ENCODE measurements at regions not wholly inside any gene's neighbourhood (a gene's known extent, or its start where the extent isn't known, plus 50 kb on each side); places are given as distances from the start of the nearest gene placed in this dataset.

DNA sequence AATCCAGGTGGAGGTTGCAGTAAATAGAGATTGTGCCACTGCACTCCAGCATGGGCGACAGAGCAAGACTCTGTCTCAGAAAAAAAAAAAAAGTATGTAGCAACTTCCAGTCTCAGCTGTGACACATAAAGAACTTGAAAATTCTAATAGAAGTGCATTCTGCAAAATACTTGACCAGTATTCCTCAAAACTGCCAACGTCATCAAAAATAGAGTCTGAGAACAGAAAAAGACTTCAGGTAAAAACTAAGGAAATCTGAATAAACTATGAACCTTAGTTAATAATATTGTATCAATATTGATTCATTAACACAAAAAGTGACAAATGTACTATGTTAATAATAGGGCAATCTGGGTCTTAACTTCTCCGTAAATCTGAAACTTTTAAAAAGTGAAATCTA lies 76.7 kb upstream of the WDR75 start:
- DNase-seq (ENCODE audit: low read depth in 1 of 2, low spot score in 1 of 2) = no peak

DNA sequence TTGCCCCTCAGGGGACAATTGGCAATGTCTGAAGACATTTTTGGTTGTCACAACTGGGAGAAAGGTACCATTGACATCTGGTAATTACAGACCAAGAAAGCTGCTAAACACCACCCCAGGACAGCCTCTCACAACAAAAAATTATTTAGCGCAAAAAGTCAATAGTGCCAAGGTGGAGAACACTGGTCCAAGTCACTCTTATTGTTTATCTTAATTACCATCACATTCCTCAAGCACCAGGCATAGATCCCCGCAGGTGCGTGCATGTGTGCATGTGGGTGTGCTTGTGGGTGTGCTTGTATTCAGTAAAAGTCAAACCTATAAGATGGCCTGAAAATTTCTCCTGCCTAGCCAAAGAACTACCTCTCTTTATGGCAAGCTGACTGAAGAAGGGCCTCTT lies 74.9 kb upstream of the WDR75 start:
- DNase-seq (ENCODE audit: low read depth in 1 of 2, low spot score in 1 of 2) = no peak

DNA sequence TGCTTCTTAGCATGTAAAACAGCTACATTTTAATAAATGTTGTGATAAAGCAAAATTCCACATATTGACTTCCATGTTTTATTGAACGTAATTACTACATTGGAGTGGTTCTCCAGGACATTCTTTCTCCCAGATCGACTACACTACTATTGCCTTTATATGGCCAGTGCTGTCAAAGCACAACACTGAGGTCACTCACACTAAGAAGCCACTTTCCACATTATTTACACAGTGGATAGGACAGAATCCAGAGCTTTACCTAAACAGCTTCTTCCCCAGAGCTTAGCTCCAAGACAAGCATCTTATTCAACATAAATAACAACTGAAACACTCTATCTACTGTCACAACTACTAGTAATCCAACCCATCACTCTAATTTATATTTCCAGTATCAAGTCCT lies 73.9 kb upstream of the WDR75 start:
- no peak for DNase-seq (ENCODE audit: low read depth in 1 of 2, low spot score in 1 of 2)

GRCh38 chr2:189369566-189369965 lies 71.7 kb upstream of the WDR75 start:
- no peak for DNase-seq (ENCODE audit: low read depth in 1 of 2, low spot score in 1 of 2)

- DNase-seq (ENCODE audit: low read depth in 1 of 2, low spot score in 1 of 2) = no peak
These were observed 70.6 kb upstream of the WDR75 start for GRCh38 chr2:189370719-189371118.

DNA sequence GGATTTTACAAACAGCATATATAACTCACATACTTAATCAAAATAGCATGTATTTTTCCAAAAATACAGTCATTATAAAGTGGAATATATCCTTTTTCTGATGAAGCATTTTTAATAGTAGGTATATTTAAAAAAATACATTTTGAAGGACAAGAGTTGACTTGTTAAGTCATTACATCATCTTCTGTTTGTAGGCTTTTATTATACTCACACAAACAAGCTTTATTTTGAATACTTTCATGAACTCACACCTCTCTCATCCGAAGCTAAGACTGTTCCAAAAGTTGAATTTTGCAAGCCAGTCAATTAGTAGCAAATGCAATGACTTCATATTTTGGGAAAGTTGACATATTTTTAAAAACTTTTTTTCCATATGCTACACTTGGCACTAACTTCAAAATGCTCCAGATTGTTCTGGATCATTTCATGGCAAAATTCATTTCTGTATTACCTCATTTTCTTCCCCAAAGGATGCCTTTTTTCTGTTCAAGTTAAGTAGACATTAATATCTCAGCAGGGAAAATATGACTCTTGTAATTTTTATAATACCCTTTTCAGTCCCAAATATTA lies 68.5 kb upstream of the WDR75 start:
- DNase-seq (ENCODE audit: low read depth in 1 of 2, low spot score in 1 of 2) = no peak

- DNase-seq (ENCODE audit: low read depth in 1 of 2, low spot score in 1 of 2) = no peak
These were observed 66.8 kb upstream of the WDR75 start for GRCh38 chr2:189374481-189374880.

DNA sequence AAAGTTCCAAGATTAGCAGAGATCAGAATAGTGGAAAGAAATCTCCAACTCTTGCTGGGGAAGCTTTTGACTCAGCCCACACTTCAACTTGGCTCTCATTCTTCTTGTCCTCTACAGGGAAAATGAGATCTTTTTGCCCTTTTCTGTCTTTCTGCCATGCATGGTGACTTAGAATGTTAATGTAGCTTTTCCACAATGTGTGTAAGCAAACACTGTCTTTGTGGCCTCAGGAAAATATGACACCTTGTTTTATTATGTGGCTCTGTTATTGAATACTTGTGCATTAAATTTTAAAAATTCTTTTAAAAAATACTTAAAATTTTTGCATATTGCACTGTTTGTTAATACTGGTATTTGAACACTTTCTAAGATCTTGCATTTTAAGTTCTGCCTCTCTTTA lies 65.4 kb upstream of the WDR75 start:
- DNase-seq (ENCODE audit: low read depth in 1 of 2, low spot score in 1 of 2) = no peak

DNA sequence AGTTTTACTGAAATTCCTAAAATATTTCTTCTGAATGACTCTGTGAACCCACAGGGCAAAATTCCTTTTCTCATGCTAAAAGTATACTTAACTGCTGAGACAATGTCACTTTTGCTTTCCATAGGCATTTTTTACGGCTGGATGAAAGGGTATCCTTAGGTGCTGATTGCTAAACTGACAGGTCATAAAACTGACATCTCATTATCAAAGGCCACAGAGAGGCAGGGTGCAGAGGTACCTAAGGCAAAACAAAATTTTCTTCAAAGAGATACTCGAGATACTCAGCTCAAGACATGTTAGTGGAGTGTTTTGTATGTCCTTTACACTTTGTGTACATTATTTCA lies 62.0 kb upstream of the WDR75 start:
- DNase-seq (ENCODE audit: low read depth in 1 of 2, low spot score in 1 of 2) = no peak

DNA sequence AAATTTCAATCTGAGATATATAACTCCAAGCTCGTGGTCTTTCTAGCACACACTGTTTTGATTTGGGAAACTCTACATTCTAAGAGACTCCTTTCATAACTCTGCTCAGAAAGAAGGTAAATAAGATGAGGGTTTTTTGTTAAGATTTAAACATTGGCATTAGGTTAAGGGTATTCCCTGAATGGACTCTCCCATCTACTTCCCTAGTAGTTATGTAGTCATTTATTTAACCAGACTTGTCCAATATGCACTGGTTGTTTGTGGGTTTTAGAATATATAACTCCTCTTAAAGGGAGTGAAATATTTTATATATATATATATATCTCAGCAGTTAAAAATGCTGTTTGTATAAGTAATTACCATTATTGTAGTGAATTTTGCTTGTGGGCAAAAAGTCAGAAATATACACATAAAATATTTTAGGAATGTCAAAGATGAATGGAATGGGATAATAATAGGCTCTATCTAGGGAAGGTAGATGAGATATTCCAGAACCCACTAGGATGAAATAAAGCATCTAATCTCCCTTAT lies 61.5 kb upstream of the WDR75 start:
- DNase-seq (ENCODE audit: low read depth in 1 of 2, low spot score in 1 of 2) = no peak

DNA sequence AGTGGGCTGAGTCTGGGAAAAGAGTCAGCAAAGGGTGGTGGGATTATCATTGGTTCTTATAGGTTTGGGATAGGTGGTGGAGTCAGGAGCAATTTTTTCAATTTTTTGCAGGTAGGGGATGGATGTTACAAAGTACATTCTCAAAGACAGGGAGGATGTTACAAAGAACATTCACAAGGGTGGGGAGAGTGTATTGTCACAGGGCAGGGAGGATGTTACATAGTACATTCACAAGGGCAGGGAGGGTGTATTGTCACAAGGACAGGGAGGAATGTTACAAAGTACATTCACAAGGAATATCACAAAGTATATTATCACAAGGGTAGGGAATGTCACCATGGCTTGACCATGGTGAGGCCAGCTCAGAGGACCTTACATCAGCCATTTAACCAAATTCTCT lies 58.6 kb upstream of the WDR75 start:
- no peak for DNase-seq (ENCODE audit: low read depth in 1 of 2, low spot score in 1 of 2)

DNA sequence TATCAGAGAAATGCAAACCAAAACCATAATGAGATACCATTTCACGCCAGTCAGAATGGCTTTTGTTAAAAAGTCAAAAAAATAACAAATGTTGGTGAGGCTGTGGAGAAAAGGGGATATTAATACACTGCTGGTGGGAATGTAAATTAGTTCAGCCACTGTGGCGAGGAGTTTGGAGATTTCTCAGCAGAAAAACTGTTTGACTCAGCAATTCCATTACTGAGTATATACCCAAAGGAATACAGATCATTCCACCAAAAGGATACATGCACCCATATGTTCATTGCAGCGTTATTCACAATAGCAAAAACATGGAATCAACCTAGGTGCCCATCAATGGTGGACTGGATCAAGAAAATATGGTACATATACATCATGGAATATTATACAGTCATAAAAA lies 54.5 kb upstream of the WDR75 start:
- DNase-seq (ENCODE audit: low read depth in 1 of 2, low spot score in 1 of 2) = no peak

- no peak for DNase-seq (ENCODE audit: low read depth in 1 of 2, low spot score in 1 of 2)
These were observed 50.1 kb upstream of the WDR75 start for GRCh38 chr2:189391201-189391600.
